Progenitor cell of endocrine pancreas (in vitro differentiated cells): ENCODE measurements at regions not wholly inside any gene's neighbourhood (a gene's known extent, or its start where the extent isn't known, plus 50 kb on each side); places are given as distances from the start of the nearest gene placed in this dataset.
A peak's percentile ranks its signal among the peaks of the same experiment; 100 is the strongest.

Experiments
- DNase-seq: peaks from one replicate; pipeline ENCODE4 v3.0.0; 2021; ENCODE audit warnings: low spot score; ENCODE audit not compliant: unreplicated experiment
- H3K27ac Mint-ChIP-seq: 2 replicates; pipeline ENCODE4 v1.8.0; 2021; ENCODE audit warnings: mild to moderate bottlenecking, moderate library complexity, mixed read lengths
- H3K27me3 Mint-ChIP-seq: 2 replicates; pipeline ENCODE4 v1.8.0; 2021; ENCODE audit warnings: mixed read lengths
- H3K36me3 Mint-ChIP-seq: 2 replicates; pipeline ENCODE4 v1.8.0; 2022; ENCODE audit warnings: mixed read lengths; ENCODE audit not compliant: insufficient read depth
- H3K4me1 Mint-ChIP-seq: 2 replicates; pipeline ENCODE4 v1.8.0; 2021; ENCODE audit warnings: low read depth, mixed read lengths
- H3K4me3 Mint-ChIP-seq: 2 replicates; pipeline ENCODE4 v1.8.0; 2021; ENCODE audit warnings: low read depth, mild to moderate bottlenecking, moderate library complexity, mixed read lengths
- H3K9me3 Mint-ChIP-seq: 2 replicates; pipeline ENCODE4 v1.8.0; 2021; ENCODE audit warnings: low read depth, mixed read lengths
- CTCF ChIP-seq: fragments of 200-600 bp; sonication (generic); IDR thresholded peaks from one replicate; pipeline ENCODE4 v1.5.0; 2021; ENCODE audit warnings: antibody characterized with exemption, mild to moderate bottlenecking; ENCODE audit not compliant: unreplicated experiment

DNA sequence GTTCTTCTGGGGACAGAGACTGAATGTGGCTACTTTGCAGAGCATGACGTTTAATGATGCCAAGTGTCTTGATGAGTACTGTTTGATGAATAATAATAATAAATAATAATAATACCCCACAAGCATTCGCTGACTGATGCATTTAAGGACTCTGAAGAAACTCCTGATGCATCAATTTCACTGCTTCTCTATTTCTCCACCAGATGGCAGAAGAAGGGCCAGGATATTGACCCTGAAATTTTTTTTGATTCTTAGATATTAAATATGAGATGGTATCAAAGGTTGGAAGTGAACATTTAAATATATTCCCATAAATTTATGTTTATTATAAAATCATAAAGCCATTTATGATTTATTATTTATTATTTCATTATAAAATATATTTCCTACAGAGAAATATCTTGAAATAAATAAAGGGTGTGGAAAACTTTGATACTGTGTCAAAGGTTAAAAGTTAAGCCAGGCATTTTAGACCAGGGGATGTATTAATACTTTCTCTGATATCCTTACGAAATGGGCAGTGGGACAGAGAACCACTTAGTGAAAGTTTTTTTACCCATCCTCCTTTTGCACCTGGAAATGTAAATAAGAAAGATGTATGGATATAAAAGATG lies 170.9 kb downstream of the LACC1 start:
- no peaks in the 10 kb centered on the region for H3K9me3 Mint-ChIP-seq

DNA sequence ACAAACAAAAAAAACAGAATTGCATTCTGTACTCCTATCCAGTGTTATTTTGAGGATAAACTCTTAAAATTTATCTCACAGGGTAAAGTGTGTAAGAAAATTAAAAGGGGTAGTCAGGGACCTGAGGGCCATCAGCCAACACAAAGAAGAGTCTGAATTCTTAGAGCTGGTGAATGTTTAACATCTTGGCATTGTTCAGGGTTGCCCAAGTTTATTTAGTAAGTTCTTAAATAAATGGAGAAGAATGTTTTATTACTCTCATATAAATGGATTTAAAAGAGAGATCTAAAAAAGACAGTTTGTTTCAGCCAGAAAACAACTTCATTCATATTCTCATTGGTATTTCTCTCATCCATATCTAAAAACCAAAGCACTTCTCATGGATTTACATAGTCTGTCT lies 171.7 kb downstream of the LACC1 start:
- H3K9me3 Mint-ChIP-seq, result no peaks in the 10 kb centered on the region
- peaks cover 29% of the 10 kb centered on the region for H3K4me1 Mint-ChIP-seq
- H3K27me3 Mint-ChIP-seq, result peaks cover 3% of the 10 kb centered on the region
- DNase-seq, result no peak
- H3K36me3 Mint-ChIP-seq, result no peaks in the 10 kb centered on the region
- H3K27ac Mint-ChIP-seq, result no peak overlapping the region
- no peak for TF ChIP-seq CTCF
- no peak overlapping the region for H3K4me3 Mint-ChIP-seq

More for the DNA sequence above, 170.9 kb downstream of the LACC1 start:
- no peak overlapping the region for H3K27ac Mint-ChIP-seq
- H3K4me1 Mint-ChIP-seq, result peaks cover 30% of the 10 kb centered on the region
- H3K4me3 Mint-ChIP-seq, result no peak overlapping the region
- DNase-seq, result no peak
- H3K27me3 Mint-ChIP-seq, result peaks cover 3% of the 10 kb centered on the region
- TF ChIP-seq CTCF, result peak; percentile 81
- no peaks in the 10 kb centered on the region for H3K36me3 Mint-ChIP-seq

- peak overlapping the region; percentile 33 for H3K27ac Mint-ChIP-seq
- H3K9me3 Mint-ChIP-seq, result no peaks in the 10 kb centered on the region
- no peak for DNase-seq
- peaks cover 29% of the 10 kb centered on the region for H3K4me1 Mint-ChIP-seq
- H3K27me3 Mint-ChIP-seq, result peaks cover 1% of the 10 kb centered on the region
- no peaks in the 10 kb centered on the region for H3K36me3 Mint-ChIP-seq
- no peak for TF ChIP-seq CTCF
- H3K4me3 Mint-ChIP-seq, result no peak overlapping the region
Measured at GRCh38 chr13:44051918-44052675, 172.4 kb downstream of the LACC1 start.

DNA sequence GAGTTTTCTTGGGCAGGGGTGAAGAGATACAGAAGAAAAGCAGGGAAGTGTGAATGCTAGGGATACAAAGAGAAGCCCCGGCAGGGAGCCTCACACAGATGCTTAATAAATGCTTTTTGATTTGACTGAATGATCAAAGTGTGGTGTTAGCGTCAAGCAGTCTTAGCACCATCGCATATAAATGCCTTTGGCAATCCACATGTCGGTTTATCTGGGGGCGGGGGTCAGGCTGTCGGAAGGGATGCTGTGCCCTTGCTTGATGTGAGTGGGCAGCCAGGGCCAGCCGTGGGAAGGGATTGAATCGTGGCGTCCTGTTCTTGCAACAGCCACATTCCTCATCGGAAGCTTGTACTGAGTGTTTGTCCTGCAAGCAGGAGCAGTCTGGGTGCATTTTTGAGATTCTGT lies 173.1 kb downstream of the LACC1 start:
- H3K9me3 Mint-ChIP-seq, result no peaks in the 10 kb centered on the region
- H3K4me3 Mint-ChIP-seq, result no peak overlapping the region
- no peak for DNase-seq
- H3K4me1 Mint-ChIP-seq, result peaks cover 29% of the 10 kb centered on the region
- H3K27ac Mint-ChIP-seq, result peak overlapping the region; percentile 33
- H3K27me3 Mint-ChIP-seq, result no peaks in the 10 kb centered on the region
- no peaks in the 10 kb centered on the region for H3K36me3 Mint-ChIP-seq
- TF ChIP-seq CTCF, result no peak

DNA sequence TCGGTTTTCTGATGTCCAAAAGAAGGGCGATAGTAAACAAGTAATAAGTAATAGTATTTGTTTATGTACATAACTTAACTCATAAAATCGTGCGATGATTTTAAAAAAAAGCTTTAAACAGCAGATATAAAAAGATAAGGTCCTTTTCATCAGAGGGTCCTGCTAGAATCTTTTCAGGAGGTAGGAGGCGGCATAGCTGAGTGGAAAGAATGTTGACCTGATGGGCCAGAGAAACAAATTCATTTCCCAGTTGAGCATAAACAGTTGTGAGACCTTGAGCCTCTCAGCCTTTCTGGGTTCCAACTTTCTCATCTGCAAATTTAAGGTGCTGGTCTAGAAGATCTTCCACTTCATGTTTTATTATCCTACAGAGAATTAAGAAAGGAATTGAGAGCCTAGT lies 173.5 kb downstream of the LACC1 start:
- Mint-ChIP-seq H3K4me1 (peaks cover 29% of the 10 kb centered on the region), H3K9me3 (no peaks in the 10 kb centered on the region), H3K27me3 (no peaks in the 10 kb centered on the region), H3K27ac (peak overlapping the region; percentile 33), H3K36me3 (no peaks in the 10 kb centered on the region), H3K4me3 (no peak overlapping the region)
- TF ChIP-seq CTCF, result no peak
- no peak for DNase-seq
